Neuronal stem cell (in vitro differentiated cells): ENCODE measurements at regions not wholly inside any gene's neighbourhood (a gene's known extent, or its start where the extent isn't known, plus 50 kb on each side); places are given as distances from the start of the nearest gene placed in this dataset.
"Not testable (repeated sequence)": the region's sequence is repeated elsewhere in the genome, so short reads cannot be mapped to it uniquely, and the experiment has no call there.

Source experiments
- DNase-seq: peaks from one replicate; pipeline ENCODE4 v3.0.0-alpha.2; 2013; ENCODE audit warnings: low spot score
- H2AFZ ChIP-seq: one replicate; pipeline ENCODE4 v1.6.1; 2013; ENCODE audit warnings: mild to moderate bottlenecking, low read length, inconsistent platforms
- H2AK5ac ChIP-seq: 2 replicates; pipeline ENCODE4 v1.6.1; 2013; ENCODE audit warnings: low read depth, mild to moderate bottlenecking, inconsistent platforms, low read length, moderate library complexity, mixed read lengths
- H2BK120ac ChIP-seq: 2 replicates; pipeline ENCODE4 v1.6.1; 2013; ENCODE audit warnings: low read depth, mild to moderate bottlenecking, inconsistent platforms, low read length, moderate library complexity, mixed read lengths
- H2BK12ac ChIP-seq: one replicate; pipeline ENCODE4 v1.6.1; 2013; ENCODE audit warnings: low read length, inconsistent platforms
- H2BK15ac ChIP-seq: 2 replicates; pipeline ENCODE4 v1.6.1; 2013; ENCODE audit warnings: mild to moderate bottlenecking, low read length, inconsistent platforms, mixed read lengths
- H2BK5ac ChIP-seq: one replicate; pipeline ENCODE4 v1.6.1; 2013; ENCODE audit warnings: inconsistent platforms, mild to moderate bottlenecking, low read length, moderate library complexity
- H3K14ac ChIP-seq: one replicate; pipeline ENCODE4 v1.6.1; 2013; ENCODE audit warnings: low read length, inconsistent platforms
- H3K18ac ChIP-seq: 2 replicates; pipeline ENCODE4 v1.6.1; 2013; ENCODE audit warnings: low read length, inconsistent platforms
- H3K23ac ChIP-seq: 2 replicates; pipeline ENCODE4 v1.6.1; 2013; ENCODE audit warnings: low read depth, mild to moderate bottlenecking, mixed read lengths, low read length, inconsistent platforms; ENCODE audit not compliant: poor library complexity
- H3K27ac ChIP-seq: replicated peaks from 3 replicates; pipeline ENCODE4 v1.5.1; 2013; ENCODE audit warnings: low read length, inconsistent platforms
- H3K27me3 ChIP-seq, 3 experiments: 2 replicates each; pipeline ENCODE4 v1.6.1; 2013; ENCODE audit warnings: low read length in 3 of 3, mild to moderate bottlenecking in 2 of 3, inconsistent platforms in 1 of 3, low read depth in 1 of 3, mixed read lengths in 1 of 3, moderate library complexity in 1 of 3; ENCODE audit not compliant: control insufficient read depth in 3 of 3, insufficient read depth in 3 of 3
- H3K36me3 ChIP-seq, 2 donors: replicated peaks in 1 of 2; 2 replicates each; pipeline ENCODE4 v1.6.1; 2013; ENCODE audit warnings: low read length in 2 of 2; ENCODE audit not compliant: control insufficient read depth in 2 of 2, insufficient read depth in 2 of 2
- H3K4ac ChIP-seq: 2 replicates; pipeline ENCODE4 v1.6.1; 2013; ENCODE audit warnings: inconsistent platforms, mild to moderate bottlenecking, low read length, moderate library complexity
- H3K4me1 ChIP-seq, 2 donors: 1 replicate in 1 of 2; 2 replicates in 1 of 2; pipeline ENCODE4 v1.6.1; 2013; ENCODE audit warnings: low read length in 2 of 2, low read depth in 1 of 2; ENCODE audit not compliant: control insufficient read depth in 2 of 2, insufficient read depth in 1 of 2
- H3K4me2 ChIP-seq: one replicate; pipeline ENCODE4 v1.6.1; 2013; ENCODE audit warnings: mild to moderate bottlenecking, low read length, inconsistent platforms; ENCODE audit not compliant: insufficient read depth, poor library complexity, severe bottlenecking
- H3K4me3 ChIP-seq, 2 donors: 2 replicates each; pipeline ENCODE4 v1.5.1; 2013; ENCODE audit warnings: low read length in 2 of 2, mild to moderate bottlenecking in 2 of 2, inconsistent platforms in 1 of 2, moderate library complexity in 1 of 2
- H3K79me1 ChIP-seq: one replicate; pipeline ENCODE4 v1.6.1; 2013; ENCODE audit warnings: low read depth, mild to moderate bottlenecking, inconsistent platforms, low read length, moderate library complexity
- H3K9ac ChIP-seq: one replicate; pipeline ENCODE4 v1.6.1; 2013; ENCODE audit warnings: mild to moderate bottlenecking, low read depth, low read length, inconsistent platforms; ENCODE audit not compliant: poor library complexity
- H3K9me3 ChIP-seq, 2 donors: replicated peaks in 1 of 2; 2 replicates each; pipeline versions ENCODE3 to v1.6.1; 2013; ENCODE audit warnings: low read length in 2 of 2, mild to moderate bottlenecking in 2 of 2, inconsistent platforms in 1 of 2, low read depth in 1 of 2, mixed read lengths in 1 of 2, moderate library complexity in 1 of 2; ENCODE audit not compliant: control insufficient read depth in 2 of 2, insufficient read depth in 1 of 2
- H4K8ac ChIP-seq: one replicate; pipeline ENCODE4 v1.6.1; 2013; ENCODE audit warnings: low read depth, mild to moderate bottlenecking, inconsistent platforms, low read length, moderate library complexity
- H4K91ac ChIP-seq: one replicate; pipeline ENCODE4 v1.6.1; 2013; ENCODE audit warnings: low read length, low read depth, mild to moderate bottlenecking, inconsistent platforms; ENCODE audit not compliant: poor library complexity
- WGBS, 2 donors: extraction: QIAGEN DNeasy Blood & Tissue Kit; methylation state at CpG; one replicate each; pipeline ENCODE4 v1.1.7; 2013; ENCODE audit warnings: missing lambda C conversion rate in 2 of 2, mixed read lengths in 1 of 2; ENCODE audit not compliant: insufficient read length in 2 of 2, insufficient replicate concordance in 1 of 2; ENCODE audit errors: extremely low coverage in 2 of 2; 5-methylcytosine and 5-hydroxymethylcytosine counted together

DNA sequence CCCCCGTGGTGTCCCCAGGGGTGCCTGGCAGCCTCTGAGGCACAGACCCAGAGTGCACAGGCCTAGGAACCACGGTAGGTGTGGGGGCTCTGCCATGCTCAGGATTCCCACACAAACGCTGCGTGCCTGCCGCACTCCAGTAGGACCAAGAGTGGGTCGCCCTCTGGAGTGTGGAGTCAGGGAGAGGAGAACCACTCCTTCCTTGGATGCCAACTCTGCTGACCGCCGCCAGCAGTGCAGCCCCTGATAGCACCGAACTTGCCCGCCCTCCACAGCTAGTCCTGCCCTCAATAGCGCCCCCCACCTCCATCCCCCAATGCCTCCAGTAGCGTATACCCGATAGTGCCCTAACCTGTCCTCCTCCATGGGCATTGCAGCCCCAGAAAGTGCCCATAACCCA, 402.0 kb downstream of the ZNF33B start:
- DNase-seq, H3K4me1 ChIP-seq, H2BK120ac ChIP-seq, H3K4me2 ChIP-seq, H3K9me3 ChIP-seq, H2BK12ac ChIP-seq, H3K18ac ChIP-seq, H2AK5ac ChIP-seq, H3K23ac ChIP-seq, H3K36me3 ChIP-seq, H4K8ac ChIP-seq, H3K79me1 ChIP-seq, H2AFZ ChIP-seq, H3K27me3 ChIP-seq, H2BK5ac ChIP-seq, H4K91ac ChIP-seq, H3K27ac ChIP-seq, H3K9ac ChIP-seq, H3K4me3 ChIP-seq, H3K4ac ChIP-seq, H2BK15ac ChIP-seq, H3K14ac ChIP-seq: not testable (repeated sequence)
- no CpG with 5 or more reads among the region's 13 CpGs for WGBS, 2 donors

DNA sequence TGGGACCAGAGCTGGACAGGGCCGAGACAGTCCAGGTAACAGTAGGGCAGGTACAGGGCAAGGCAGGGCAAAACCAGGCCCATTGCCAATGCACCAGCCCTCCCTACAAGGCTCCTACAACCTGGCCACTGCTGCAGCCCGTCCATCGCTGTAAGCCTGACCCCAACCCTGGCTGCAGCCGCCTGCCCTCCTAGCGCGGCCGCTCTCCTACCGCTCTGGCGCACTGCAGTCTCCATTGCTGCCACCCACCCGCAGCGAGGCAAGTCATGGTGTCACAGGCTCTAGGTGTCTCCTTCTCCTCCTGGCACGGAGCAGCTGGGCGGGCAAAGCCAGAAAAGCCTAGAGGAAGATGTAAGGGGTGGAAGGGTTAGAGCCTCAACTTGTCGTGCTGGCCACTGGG, 402.6 kb downstream of the ZNF33B start:
- H3K23ac ChIP-seq, H3K9ac ChIP-seq, H3K4me1 ChIP-seq, H3K4ac ChIP-seq, H4K8ac ChIP-seq, H3K18ac ChIP-seq, H3K79me1 ChIP-seq, H2BK5ac ChIP-seq, H3K4me3 ChIP-seq, H2BK12ac ChIP-seq, H2BK120ac ChIP-seq, H2AFZ ChIP-seq, H2BK15ac ChIP-seq, H3K27me3 ChIP-seq, H3K27ac ChIP-seq, H3K14ac ChIP-seq, H3K36me3 ChIP-seq, H4K91ac ChIP-seq, DNase-seq, H2AK5ac ChIP-seq, H3K9me3 ChIP-seq, H3K4me2 ChIP-seq: not testable (repeated sequence)
- no CpG with 5 or more reads among the region's 14 CpGs for WGBS, 2 donors

DNA sequence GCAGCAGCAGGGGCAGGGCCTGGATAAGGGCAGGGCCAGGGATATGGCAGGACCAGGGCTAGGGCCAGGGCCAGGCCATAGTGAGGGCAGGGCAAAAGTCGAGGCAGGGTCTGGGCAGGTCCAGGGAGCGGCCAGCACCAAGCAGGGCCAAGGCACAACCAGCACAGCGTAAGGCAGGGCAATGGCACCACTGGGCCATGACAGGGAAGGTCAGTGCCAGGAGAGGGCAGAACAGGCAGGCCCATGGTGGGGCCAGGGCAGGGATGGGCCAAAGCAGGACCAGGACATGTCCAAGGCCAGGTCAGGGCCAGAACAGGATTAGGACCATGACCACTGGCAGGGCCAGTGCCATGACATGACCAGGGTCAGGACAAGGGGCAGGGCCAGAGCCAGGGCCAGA, 403.1 kb downstream of the ZNF33B start:
- not testable (repeated sequence) for H3K36me3 ChIP-seq, H3K4me2 ChIP-seq, H2AFZ ChIP-seq, H3K18ac ChIP-seq, H2BK5ac ChIP-seq, H2BK12ac ChIP-seq, H3K4me3 ChIP-seq, H3K23ac ChIP-seq, H3K9me3 ChIP-seq, H4K91ac ChIP-seq, H3K27me3 ChIP-seq, H2AK5ac ChIP-seq, H3K4ac ChIP-seq, H3K79me1 ChIP-seq, H2BK120ac ChIP-seq, H4K8ac ChIP-seq, H3K27ac ChIP-seq, H3K9ac ChIP-seq, H3K14ac ChIP-seq, DNase-seq, H2BK15ac ChIP-seq, H3K4me1 ChIP-seq
- WGBS, 2 donors = no CpG with 5 or more reads among the region's 3 CpGs

- not testable (repeated sequence) for H3K4me3 ChIP-seq, H3K36me3 ChIP-seq, H3K4ac ChIP-seq, H3K4me2 ChIP-seq, H3K27ac ChIP-seq, H3K79me1 ChIP-seq, H3K27me3 ChIP-seq, H2BK120ac ChIP-seq, H2AFZ ChIP-seq, H4K8ac ChIP-seq, H4K91ac ChIP-seq, H3K18ac ChIP-seq, H3K23ac ChIP-seq, DNase-seq, H3K9me3 ChIP-seq, H3K4me1 ChIP-seq, H3K9ac ChIP-seq, H2BK12ac ChIP-seq, H2AK5ac ChIP-seq, H2BK5ac ChIP-seq, H3K14ac ChIP-seq, H2BK15ac ChIP-seq
- WGBS, 2 donors = no CpG with 5 or more reads among the region's 5 CpGs
Measured at GRCh38 chr10:42234506-42234905, 403.9 kb downstream of the ZNF33B start.
